SK-N-SH (cell line): ENCODE measurements at regions not wholly inside any gene's neighbourhood (a gene's known extent, or its start where the extent isn't known, plus 50 kb on each side); places are given as distances from the start of the nearest gene placed in this dataset.

Experiments used
- EP300 ChIP-seq, 2 experiments: IDR thresholded peaks; 2 replicates each; pipeline versions ENCODE4 v1.4.0 to v1.6.1; 2012; ENCODE audit warnings: borderline replicate concordance in 1 of 2, low read depth in 1 of 2, low read length in 1 of 2
- FOXM1 ChIP-seq: IDR thresholded peaks from 2 replicates; pipeline ENCODE4 v1.4.0; 2012; ENCODE audit warnings: low read depth, mild to moderate bottlenecking
- POLR2AphosphoS5 ChIP-seq: IDR thresholded peaks from 2 replicates; pipeline ENCODE4 v1.6.1; 2012; ENCODE audit warnings: low read depth, low read length
- TF ChIP-seq, protein P1 (sequence below): fragments of 200-600 bp; sonication (generic); IDR thresholded peaks from 2 replicates; pipeline ENCODE4 v1.6.1; 2017; ENCODE audit warnings: antibody characterized with exemption, mild to moderate bottlenecking, moderate library complexity

DNA sequence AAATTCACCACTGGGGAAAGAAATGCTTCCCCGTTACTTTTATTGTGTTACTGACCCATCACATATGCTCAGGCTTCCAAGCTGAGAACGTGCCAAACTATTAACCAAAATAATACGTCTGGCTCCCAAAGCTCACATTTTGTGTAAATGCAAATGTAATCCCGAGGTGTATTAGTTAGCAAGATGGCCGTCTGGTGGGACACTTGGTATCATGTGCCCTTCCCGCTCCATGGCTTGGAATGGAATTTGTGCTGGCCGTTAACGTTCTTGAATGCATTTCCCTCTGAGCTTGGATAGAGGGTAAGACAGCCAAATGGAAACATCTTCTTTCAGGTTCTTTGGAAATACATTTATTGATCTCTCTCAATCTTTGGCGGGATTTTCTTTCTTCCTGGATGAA, 105.0 kb downstream of the MFAP3L start:
- TF ChIP-seq EP300 (IDR thresholded peaks at IDR 0.05; ENCODE audit: borderline replicate concordance in 1 of 2, low read depth in 1 of 2, low read length in 1 of 2), result no peak
- TF ChIP-seq, protein P1, sequence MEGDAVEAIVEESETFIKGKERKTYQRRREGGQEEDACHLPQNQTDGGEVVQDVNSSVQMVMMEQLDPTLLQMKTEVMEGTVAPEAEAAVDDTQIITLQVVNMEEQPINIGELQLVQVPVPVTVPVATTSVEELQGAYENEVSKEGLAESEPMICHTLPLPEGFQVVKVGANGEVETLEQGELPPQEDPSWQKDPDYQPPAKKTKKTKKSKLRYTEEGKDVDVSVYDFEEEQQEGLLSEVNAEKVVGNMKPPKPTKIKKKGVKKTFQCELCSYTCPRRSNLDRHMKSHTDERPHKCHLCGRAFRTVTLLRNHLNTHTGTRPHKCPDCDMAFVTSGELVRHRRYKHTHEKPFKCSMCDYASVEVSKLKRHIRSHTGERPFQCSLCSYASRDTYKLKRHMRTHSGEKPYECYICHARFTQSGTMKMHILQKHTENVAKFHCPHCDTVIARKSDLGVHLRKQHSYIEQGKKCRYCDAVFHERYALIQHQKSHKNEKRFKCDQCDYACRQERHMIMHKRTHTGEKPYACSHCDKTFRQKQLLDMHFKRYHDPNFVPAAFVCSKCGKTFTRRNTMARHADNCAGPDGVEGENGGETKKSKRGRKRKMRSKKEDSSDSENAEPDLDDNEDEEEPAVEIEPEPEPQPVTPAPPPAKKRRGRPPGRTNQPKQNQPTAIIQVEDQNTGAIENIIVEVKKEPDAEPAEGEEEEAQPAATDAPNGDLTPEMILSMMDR, result no peak
- TF ChIP-seq FOXM1, result no peak
- TF ChIP-seq POLR2AphosphoS5, result no peak
